SK-N-MC (cell line): ENCODE measurements at regions not wholly inside any gene's neighbourhood (a gene's known extent, or its start where the extent isn't known, plus 50 kb on each side); places are given as distances from the start of the nearest gene placed in this dataset.

Experiments used
- EZH2 ChIP-seq: fragments of 200-600 bp; sonication (generic); IDR thresholded peaks from one replicate; pipeline ENCODE4 v1.6.1; 2017; ENCODE audit warnings: antibody characterized with exemption
- POLR2AphosphoS5 ChIP-seq: IDR thresholded peaks from 2 replicates; pipeline ENCODE4 v1.6.1; 2012; ENCODE audit warnings: mild to moderate bottlenecking, low read depth, low read length, borderline replicate concordance

DNA sequence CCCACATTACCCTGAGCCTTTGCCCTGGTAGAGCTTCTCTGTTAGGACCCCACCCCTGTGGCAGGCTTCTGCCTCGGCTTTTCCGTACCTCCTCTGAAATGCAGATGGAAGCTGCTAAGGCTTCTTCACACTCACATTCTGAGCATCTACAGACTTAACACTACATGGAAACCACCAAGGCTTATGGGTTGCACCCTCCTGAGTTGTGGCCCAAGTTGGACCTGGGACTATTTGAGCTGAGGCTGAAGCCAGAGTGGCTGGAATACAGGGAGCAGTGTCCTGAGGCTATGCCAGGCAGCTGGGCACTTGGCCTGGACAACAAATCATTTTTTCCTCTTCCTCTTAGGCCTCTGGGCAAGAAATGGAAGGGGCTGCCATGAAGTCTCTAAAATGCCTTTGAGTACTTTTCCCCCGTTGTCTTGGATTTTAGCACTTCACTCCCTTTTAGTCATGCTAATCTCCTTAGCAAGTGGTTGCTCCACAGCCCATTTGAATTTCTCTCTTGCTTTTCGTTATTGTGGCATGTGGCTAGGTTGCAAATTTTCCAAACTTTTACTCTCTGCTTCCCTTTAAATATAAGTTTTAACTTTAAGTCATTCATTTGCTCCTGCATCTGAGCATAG lies 114.8 kb upstream of the FIBIN start:
- no peak for TF ChIP-seq EZH2
- TF ChIP-seq POLR2AphosphoS5: no peak
